Gastroesophageal sphincter (tissue), 3 donors: ENCODE measurements at regions not wholly inside any gene's neighbourhood (a gene's known extent, or its start where the extent isn't known, plus 50 kb on each side); places are given as distances from the start of the nearest gene placed in this dataset.

ENCODE experiments used
- EP300 ChIP-seq: sonication (generic); formaldehyde crosslinking; IDR thresholded peaks from one replicate; pipeline ENCODE4 v1.6.1; 2017; ENCODE audit warnings: antibody characterized with exemption, mild to moderate bottlenecking
- POLR2A ChIP-seq, 2 donors: fragments of 450-650 bp; IDR thresholded peaks; one replicate each; pipeline ENCODE4 v1.6.1; 2017; ENCODE audit warnings: antibody characterized with exemption in 2 of 2, mild to moderate bottlenecking in 2 of 2, moderate library complexity in 1 of 2
- POLR2AphosphoS5 ChIP-seq: sonication (generic); formaldehyde crosslinking; IDR thresholded peaks from one replicate; pipeline ENCODE4 v1.6.1; 2017; ENCODE audit warnings: antibody characterized with exemption
- TF ChIP-seq, protein P1 (sequence below), 4 experiments: fragments of 200-600 bp in 2 of 4; fragments of 450-650 bp in 2 of 4; sonication (generic) in 1 of 4; IDR thresholded peaks; one replicate each; pipeline ENCODE4 v1.5.1; 2017 to 2019; ENCODE audit warnings: antibody characterized with exemption in 4 of 4, mild to moderate bottlenecking in 2 of 4, moderate library complexity in 2 of 4

GRCh38 chr12:67147447-67147846 lies 121.7 kb upstream of the CAND1 start:
- no peak for TF ChIP-seq POLR2A (IDR thresholded peaks at IDR 0.05)
- TF ChIP-seq, protein P1, sequence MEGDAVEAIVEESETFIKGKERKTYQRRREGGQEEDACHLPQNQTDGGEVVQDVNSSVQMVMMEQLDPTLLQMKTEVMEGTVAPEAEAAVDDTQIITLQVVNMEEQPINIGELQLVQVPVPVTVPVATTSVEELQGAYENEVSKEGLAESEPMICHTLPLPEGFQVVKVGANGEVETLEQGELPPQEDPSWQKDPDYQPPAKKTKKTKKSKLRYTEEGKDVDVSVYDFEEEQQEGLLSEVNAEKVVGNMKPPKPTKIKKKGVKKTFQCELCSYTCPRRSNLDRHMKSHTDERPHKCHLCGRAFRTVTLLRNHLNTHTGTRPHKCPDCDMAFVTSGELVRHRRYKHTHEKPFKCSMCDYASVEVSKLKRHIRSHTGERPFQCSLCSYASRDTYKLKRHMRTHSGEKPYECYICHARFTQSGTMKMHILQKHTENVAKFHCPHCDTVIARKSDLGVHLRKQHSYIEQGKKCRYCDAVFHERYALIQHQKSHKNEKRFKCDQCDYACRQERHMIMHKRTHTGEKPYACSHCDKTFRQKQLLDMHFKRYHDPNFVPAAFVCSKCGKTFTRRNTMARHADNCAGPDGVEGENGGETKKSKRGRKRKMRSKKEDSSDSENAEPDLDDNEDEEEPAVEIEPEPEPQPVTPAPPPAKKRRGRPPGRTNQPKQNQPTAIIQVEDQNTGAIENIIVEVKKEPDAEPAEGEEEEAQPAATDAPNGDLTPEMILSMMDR (IDR thresholded peaks at IDR 0.05), result no peak
- no peak for TF ChIP-seq EP300
- no peak for TF ChIP-seq POLR2AphosphoS5
